ENCODE measurements at regions not wholly inside any gene's neighbourhood (a gene's known extent, or its start where the extent isn't known, plus 50 kb on each side); places are given as distances from the start of the nearest gene placed in this dataset.
"Not testable (repeated sequence)": the region's sequence is repeated elsewhere in the genome, so short reads cannot be mapped to it uniquely, and the experiment has no call there.

GRCh38 chr6:30832864-30833263 is 51.5 kb upstream of the DDR1 start:
- DNase-seq, result no peak

- no peak for DNase-seq
Measured at GRCh38 chr6:30830438-30830837, 53.9 kb upstream of the DDR1 start.

GRCh38 chr6:30829639-30830255 is 54.6 kb upstream of the DDR1 start:
- no peak for DNase-seq

- no peak for DNase-seq
Measured at GRCh38 chr6:30829033-30829432, 55.3 kb upstream of the DDR1 start.

- DNase-seq, result peak; percentile 78
Measured at GRCh38 chr6:30828027-30828962, 56.0 kb upstream of the DDR1 start.

- no peak for DNase-seq
Measured at GRCh38 chr6:30826961-30827342, 57.4 kb upstream of the DDR1 start.

DNA sequence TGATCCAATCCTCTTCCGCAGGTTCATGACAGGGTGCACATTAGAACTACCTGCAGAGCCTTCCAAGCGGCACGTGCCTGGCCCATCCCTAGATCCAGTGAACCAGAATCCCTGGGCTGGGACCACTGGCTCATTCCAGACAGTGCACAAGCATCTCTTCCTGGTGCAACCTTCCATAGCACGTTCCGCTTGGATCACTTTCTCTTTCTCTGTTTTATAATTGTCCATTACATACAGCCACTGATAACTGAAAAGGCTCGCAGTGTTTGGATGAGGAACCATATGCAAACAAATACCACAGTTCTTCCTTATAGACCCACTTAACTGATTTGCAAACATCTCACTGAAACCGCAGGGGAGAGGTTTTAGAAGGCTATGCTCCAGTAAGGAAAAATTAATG is 59.6 kb upstream of the DDR1 start:
- DNase-seq, result no peak

DNA sequence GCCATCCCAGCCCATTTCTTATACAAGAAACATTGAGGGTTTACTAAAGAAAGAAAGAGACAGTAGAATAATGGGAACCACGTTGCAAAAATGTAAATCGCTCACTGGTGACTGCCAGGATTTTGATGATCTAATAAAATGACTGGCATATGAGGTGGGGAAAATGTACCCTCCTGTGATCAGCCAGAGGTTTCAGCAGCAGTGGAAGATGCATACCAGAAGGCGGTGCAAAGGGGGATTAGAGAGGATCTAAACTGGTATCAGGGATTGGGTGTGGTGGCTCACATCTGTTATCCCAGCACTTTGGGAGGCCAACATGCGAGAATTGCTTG is 60.8 kb upstream of the DDR1 start:
- DNase-seq, result no peak

- DNase-seq, result no peak
Measured at GRCh38 chr6:30821862-30822784, 62.2 kb upstream of the DDR1 start.

- DNase-seq, result no peak
Measured at GRCh38 chr6:30820193-30820592, 64.1 kb upstream of the DDR1 start.

- no peak for DNase-seq
Measured at GRCh38 chr6:30819297-30819917, 64.9 kb upstream of the DDR1 start.

DNA sequence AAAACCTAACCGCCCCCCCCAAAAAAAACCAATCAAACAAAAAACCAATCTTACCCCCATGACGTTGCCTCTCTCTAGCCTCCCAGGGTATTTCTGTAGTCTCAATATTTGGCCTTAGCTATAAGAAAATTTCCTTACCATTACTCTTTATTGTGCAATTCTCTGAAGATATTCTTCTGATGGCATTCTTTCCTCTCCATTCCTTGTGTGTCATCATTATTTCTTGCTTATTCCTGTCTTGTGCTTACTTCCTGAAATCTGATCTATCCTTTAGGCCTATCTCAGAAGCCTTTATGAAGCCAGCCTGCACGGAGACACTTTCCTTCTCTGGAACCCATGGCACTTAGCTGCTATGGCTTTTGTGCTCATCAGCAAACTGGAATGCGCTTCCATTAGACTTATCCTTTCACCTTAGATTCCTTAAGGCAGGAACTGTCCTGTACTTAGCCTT is 65.9 kb upstream of the DDR1 start:
- DNase-seq, result no peak

GRCh38 chr6:30816791-30817739 is 67.3 kb upstream of the DDR1 start:
- DNase-seq, result no peak

DNA sequence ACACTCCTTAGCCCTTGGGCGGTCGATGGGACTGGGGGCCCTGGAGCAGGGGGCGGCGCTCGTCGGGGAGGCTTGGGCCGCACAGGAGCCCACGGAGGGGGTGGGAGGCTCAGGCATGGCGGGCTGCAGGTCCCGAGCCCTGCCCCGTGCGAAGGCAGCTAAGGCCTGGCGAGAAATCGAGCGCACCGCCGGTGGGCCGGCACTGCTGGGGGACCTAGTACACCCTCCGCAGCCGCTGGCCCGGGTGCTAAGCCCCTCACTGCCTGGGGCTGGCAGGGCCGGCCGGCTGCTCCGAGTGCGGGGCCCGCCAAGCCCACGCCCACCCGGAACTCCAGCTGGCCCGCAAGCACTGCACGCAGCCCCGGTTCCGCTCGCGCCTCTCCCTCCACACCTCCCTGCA is 68.0 kb upstream of the DDR1 start:
- not testable (repeated sequence) for DNase-seq

GRCh38 chr6:30815041-30815742 is 69.1 kb upstream of the DDR1 start:
- DNase-seq, result not testable (repeated sequence)

- no peak for DNase-seq
Measured at GRCh38 chr6:30814146-30815040, 69.9 kb upstream of the DDR1 start.

DNA sequence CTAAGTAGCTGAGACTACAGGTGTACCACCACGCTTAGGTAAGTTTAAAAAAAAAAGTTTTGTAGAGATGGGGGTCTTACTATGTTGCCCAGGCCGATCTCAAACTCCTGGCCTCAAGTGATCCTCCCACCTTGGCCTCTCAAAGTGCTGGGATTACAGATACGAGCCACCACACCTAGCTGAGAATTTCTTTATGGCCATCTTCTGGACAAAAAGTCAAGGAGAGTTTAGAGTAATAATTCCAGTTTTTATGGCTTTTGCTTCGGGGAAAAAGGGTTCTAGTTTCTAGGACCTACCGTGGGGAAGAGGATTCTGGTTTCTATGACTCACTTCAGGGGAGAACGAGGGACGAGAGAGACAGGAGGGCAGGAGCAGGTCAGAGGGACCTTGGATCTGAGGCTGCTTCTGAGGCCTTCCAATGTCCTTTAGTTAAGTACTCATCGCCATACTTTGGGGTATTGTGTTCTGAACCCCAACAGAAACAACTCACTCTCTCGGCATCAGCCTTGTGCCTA is 69.3 kb upstream of the IER3 start:
- DNase-seq, result no peak

GRCh38 chr6:30810813-30811339 is 66.5 kb upstream of the IER3 start:
- no peak for DNase-seq

DNA sequence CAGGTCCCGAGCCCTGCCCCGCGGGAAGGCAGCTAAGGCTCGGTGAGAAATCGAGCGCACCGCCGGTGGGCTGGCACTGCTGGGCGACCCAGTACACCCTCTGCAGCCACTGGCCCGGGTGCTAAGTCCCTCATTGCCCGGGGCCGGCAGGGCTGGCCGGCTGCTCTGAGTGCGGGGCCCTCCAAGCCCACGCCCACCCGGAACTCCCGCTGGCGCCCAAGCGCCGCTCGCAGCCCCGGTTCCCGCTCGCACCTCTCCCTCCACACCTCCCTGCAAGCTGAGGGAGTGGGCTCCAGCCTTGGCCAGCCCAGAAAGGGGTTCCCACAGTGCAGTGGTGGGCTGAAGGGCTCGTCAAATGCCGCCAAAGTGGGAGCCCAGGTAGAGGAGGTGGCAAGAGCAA is 63.2 kb upstream of the IER3 start:
- DNase-seq, result not testable (repeated sequence)
